ENCODE measurements at regions not wholly inside any gene's neighbourhood (a gene's known extent, or its start where the extent isn't known, plus 50 kb on each side); places are given as distances from the start of the nearest gene placed in this dataset.

DNA sequence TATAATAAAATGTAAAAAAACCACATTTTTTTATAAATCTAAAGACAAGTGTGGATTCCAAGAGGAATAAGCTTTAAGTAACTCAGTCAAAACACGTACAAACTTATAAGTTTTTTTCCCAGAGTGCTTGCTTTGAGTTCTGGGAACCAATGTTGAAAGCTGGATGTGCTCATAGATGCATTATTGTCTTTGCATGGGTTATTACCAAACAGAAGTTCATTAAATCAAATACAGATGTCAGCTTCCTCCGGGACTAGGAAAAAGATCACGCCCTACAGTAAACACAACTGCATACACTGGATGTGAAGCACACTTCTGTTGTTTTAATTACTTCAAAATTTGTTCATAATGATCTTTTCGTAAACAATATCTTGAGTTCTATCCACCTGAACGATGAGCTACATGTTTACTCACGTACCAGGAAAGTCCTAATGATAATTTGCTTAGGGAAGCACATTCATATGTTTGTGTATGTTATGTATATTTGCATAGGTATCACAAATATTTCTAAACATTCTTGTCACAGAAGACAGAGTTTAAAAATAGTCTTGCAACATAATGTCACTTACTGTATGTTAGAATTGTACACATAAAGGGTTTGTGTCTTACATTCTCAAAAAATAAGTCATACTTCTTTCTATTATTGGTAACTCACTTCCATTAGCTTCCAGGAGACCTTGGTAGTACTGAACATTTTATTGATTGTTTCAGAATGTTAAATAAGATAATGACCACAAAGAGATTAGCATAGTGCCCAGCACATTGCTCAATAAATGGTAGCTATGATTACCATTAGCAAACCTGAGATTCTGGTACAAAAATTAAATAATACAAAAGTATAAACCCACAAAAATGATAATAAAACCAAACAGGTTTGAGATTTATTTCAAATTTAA, 427.4 kb downstream of the CETN3 start:
- DNase-seq: no peak

DNA sequence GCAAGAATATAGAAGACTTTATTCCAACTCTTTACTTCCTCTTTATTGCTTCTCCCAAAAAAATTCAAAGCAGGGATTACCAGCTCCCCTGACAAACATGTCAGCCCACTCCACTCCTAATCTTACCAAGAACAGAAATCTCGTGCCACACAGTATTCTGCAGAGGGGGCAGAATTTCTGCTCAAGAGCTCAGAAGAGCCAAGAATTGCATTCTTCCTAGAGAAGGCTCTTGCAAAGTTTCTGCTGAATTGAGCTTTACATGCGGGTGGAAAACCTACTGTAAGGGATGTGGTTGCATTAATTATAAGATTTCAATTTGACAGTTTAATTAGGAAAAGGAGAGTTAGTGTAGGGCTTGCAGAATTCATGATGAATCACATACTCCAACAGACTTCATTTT, 428.5 kb downstream of the CETN3 start:
- DNase-seq: no peak

DNA sequence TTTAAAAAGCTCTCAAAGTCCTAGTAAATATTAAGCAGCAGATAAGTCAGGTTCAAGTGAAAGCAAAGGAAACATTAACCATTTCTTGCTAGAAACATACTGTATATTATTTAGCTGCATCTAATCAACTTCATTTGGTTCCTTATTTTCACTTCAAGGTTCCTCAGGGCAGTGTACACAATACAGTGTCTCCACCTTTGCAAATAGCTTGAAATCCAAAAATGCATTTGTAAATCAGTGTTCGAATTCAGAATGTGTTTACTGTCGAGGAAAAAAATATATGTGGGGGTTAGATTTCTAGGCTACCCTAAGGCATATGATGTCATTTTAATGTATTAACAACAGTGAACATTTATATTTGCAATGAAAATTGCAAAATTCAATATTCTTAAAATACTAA, 436.0 kb downstream of the CETN3 start:
- no peak for DNase-seq

DNA sequence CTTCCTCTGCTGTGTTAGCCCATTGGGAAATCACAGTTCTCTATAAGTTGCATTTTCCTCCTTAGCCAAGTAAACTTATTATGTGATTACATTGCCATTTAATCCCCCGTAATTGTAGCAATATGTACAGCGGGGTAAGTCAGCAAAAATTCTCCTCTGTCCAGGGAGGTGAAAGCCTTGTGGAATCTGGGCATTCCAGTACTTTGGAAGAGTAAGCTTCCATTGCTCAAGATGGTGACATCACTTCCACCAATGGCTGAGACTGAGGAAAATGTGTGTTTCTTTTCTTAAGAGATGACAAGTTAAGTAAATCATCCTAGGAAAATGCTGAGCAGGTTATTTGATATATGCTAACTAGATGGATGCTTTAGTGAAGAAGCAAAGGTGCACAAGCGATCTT, 436.7 kb downstream of the CETN3 start:
- DNase-seq: no peak

DNA sequence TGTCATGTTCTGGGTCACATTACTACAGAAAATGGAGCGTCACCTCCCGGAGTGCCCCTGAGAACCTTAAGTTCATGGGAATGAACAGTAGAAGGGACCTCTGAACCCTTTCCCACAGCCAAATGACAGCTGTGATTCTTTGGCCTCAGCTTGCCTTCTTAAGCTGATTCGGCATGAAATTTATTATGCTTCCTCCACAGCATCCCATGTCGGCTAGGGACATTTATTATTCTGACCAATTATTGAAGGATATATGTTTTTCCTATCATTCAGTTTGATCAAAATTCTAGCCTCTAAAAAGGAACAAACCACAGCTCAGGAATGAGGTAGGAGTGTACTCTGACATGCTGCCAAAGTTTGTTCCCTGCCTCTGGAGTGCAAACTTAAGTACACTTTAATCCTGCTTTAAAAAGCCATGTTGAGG, 440.6 kb downstream of the CETN3 start:
- DNase-seq: no peak

DNA sequence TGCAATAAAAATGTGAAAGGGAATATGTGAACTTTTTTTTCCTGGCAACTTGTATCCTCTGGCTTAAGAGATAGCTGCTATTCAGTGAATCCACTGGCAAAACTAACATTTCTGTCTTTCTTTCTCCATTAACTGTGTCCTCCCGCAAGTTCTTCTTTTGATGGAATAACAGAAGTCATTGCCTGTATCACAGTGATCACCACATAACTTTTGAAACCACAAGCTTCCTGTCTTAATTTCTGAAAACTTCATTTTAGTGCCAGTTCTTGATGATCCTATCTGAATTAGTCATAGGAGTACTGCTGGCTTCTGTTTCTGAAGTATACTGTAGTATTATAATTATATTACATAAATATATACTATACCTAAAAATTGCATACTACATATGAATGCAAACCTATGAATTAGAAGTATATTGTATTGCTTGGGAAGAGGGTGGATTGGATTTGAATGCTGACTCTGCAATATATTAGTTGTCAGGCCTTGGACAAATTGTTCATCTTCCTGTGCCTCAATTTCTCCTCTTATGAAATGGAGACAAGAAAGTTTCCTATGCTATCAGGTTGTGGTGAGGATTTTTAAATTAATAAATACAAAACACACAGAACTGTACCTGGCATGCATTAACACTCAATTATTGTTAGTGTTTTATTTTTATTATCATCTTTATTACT, 441.6 kb downstream of the CETN3 start:
- DNase-seq: no peak

DNA sequence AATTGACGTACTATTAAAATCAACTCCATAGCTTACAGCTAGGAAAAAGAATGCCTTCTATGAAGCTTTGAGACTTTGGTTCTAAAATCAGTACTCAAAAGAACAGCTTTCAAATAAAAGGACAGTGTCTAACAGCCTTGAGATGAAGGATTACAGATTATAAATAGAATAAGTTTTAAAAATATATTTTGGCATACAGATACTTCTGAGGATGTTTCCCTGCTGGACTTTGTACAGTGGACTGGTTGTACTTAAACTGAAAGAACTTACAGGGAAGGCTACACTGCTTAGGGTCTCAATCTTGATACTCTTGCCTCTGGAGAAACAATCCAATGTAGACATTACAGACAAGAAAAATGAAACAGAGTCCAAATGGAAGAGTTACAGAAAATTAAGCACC, 452.7 kb downstream of the CETN3 start:
- no peak for DNase-seq

DNA sequence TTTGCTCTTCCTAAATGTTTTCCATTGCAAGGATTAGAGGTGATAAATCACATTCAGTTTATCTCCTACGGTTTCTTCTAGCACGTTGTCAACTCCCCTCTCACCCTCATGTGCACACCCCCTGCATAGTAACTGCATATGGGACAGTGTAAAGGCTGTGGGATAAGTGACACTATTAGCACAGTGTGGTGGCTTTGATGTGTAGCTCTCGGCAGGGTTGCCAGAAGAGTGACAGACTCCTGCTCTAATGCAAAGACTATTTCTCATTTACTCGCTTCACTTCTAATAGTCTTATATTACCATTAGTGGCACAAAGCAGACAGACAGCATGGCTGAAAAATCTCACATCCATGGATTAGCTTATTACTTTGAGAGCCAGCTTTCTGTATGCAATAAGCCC, 454.6 kb downstream of the CETN3 start:
- no peak for DNase-seq

DNA sequence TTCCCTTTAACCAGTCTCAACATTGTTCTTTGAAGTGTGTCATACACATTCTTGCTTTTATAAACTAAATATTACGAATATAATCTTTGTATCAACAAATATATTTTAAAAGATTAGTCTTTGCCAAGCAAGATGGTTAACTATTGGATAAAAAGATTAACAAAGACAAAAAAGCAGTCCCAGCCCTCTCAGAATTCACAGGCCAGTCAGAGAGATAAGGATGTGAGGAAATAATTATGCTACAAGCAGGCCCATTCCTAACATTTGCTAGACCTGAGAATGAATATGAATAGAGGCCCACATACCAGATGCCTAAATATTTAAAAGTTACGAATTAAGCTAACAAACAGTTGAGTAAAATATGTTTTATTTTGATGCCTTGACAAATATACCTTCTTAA, 457.7 kb downstream of the CETN3 start:
- DNase-seq: no peak

DNA sequence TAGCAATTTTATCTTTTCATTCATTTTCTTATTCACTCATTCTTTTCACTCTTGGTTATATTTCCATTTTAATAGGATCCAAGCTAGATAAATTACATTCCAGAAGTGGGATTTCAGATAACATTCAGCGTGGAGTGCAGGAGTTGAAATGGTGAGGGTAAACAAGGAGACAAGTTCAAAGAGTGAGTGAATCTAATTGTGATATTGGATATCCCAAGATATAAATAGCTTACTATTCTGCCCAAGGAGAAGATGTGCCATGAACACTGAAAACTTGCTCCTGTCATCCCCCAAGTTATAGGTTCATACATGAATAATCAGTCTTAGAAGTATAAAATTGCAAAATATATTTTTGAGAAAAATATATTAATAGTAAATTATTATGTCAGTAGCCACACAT, 459.3 kb downstream of the CETN3 start:
- no peak for DNase-seq

DNA sequence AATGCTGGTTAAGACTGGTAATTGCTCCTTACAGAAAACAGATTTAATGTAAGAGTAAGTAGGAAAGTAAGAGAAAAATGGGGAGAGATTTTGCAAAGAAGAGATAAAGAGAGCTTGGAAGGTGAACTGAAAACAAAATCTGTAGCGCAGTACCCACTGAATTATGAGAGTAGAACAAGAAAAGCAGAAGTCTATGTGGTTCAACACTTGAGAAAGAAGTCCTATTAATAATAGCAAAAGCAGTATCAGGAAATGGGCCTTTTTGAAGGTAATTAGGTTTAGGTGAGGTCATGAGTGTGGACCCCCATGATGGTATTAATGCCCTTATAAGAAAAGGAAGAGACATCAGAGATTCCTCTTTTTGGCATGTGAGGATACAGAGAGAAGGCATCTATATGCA, 460.6 kb downstream of the CETN3 start:
- no peak for DNase-seq

DNA sequence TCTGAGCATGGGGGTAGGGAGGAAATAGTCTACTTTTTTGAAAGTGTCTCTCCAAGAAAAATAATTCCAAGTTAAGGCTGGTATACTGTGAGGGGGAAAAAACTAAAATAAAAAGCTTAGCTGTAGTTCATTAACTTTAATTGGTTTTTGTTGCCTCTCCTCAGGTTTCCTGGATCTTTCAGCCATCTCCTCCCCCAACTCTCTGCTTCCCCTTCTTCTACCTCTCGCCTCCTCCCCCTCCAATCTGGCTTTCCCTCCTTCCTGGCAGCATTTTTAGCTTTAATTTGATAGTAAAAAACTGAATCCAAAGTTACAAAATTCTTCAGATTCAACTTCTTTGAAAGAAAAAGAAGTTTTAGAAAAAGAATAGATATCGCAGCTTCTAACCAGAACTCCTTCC, 462.6 kb downstream of the CETN3 start:
- no peak for DNase-seq

DNA sequence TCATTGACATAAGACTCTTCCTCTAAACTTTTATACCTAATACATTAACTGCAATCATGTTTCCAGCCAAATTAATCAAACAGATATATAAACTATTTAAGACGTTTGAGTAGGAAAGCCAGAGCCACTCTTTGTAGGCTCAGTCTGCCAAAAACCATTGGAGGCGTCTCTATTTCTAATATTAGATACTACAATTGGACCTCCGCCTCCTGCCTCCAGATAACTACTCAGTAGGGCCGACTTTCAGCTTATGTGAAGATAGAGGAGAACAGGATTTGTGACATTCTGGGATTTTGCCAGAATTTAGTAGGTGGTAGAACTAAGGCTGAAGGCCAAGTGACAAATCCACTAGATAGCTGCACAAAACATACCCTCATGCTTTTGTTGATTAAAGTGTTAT, 463.0 kb downstream of the CETN3 start:
- DNase-seq: no peak

DNA sequence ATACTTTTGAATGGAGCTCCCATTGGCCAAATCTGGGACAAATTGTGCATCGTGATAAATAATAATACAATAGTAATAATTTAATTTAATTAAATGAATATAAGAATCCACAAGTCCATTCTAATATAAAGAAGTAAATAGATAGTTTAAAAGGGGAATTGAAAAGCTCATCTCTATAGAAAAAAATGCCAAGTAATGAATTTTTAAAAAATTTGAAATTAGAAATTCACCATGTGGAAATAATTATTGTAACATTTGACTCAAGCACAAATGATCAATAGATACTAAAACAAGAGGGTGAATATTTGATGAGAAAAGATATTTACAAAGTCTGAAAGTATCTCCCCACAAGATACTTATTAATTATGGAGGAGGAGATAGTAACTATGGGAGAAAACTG, 467.4 kb downstream of the CETN3 start:
- DNase-seq: no peak

DNA sequence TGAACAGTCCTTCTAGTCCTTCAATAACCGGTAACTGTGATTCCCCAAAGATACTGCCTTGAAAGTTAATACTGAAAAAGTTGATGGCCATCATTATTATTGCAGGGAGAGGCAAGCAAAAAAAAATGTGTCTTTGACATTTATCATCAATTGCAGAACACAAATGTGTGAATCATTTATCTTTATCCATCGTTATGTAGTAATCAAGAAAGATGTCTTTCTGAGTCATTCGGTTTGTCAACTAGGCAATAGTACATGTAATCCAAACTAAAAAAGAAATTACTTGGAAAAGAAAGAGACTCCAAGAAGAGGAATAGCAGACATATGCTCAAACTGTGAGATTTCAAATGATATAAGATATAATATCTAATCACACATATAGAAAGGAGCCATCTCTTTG, 473.0 kb downstream of the CETN3 start:
- DNase-seq: no peak

DNA sequence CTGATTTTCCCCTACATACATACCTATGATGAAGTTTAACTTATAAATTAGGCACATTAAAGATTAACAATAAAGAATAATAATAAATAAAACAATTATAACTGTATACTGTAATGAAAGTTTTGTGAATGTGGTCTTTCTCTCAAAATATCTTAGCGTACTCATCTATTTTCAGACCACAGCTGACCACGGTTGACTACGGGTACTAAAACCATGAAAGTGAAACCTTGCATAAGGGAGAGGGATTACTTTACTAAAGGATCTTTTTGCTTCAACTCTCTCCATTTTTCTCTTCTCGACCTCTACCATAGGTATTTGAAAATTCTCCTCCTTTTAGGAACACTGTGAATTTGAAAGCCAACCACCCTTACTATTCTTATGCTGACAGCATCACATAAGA, 475.5 kb downstream of the CETN3 start:
- DNase-seq: no peak

DNA sequence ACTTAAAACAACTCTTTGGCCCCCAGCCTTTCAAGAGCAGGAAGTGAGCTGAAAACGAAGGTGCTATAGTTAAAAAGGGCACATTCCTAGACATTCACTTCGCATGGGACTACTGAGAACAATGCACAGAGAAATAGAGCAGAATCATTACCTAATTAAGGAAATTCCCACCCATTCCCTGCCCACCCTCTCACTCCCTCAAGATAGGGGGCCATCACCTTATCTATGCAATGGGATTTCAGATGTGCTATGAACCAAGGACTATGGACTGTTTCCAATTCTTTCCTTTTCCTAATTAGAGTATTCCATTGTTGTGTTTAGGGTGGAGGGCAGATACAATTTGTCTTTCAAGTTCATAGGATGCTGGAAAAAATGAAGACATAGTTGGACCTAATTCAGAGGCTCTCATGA, 476.8 kb downstream of the CETN3 start:
- DNase-seq: no peak

DNA sequence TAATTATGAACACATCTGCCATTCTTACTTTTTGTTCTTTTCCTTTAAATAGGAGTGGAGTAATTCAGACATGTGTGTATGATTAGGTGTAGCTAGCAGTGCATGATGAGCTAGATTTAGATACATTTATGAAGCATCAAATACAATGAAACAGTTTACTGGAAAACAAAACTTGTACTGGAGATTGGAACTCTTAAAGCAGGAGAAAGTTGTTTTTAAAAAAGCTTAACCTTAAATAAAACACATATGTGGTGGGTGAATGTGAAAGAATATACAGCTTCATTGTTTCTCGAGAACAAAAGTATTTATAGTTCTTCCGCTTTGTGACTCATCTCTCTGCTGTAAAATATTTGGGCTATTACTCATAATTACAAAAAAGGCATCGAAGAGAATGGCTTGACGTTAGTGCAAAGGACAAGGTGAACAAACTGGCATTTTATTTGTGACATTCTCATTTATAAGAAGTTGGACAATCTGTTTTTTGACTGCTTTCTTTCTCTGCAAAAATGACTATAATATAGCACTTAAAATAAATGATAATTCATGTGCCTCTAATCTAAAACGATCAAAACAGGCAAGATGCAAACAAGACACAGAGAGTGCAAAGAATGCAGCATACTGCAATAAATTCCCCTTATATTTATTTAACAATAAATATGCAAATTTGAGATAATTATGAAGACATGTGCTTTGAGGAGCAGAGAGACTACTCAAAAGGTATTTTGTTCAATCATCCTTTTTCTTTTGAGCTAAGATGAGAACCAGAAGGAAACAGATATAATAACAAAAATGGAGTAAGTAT, 478.8 kb downstream of the CETN3 start:
- DNase-seq: no peak

DNA sequence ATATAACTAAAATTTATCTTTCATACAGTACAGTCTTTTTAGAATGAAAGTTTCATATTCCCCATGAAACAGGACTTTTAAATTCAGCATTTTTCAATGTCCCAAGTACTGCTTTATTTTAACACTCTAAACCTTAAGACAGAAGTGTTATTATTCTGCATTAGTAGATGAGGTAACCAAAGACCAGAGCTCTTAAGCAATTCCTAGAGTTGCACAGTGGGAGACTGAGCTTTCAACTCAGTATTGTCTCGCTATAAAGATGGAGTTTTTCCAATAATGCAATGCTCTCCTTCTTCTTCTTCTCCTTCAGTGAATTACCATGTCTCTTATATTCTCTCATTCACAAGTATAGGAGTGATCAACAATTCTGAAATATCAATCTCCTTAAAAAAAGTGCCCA, 479.7 kb downstream of the CETN3 start:
- DNase-seq: no peak

DNA sequence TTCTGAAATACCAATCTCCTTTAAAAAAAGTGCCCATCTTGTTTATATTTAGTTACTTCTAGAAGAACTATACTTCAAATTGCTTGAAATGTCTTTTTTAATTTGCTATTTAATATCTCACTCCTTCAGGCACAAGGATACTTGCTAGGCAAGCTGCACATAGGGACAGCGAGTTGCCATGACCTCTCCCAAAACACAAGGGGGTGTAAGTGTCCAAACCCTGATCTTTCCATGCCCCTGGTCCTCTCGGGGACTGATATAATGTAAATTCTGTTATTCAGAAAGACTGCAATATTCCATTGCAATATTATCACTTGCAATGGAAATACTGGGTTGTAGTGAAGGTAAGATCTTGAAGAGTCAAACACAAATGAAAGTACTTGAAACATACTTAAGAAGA, 480.4 kb downstream of the CETN3 start:
- no peak for DNase-seq

DNA sequence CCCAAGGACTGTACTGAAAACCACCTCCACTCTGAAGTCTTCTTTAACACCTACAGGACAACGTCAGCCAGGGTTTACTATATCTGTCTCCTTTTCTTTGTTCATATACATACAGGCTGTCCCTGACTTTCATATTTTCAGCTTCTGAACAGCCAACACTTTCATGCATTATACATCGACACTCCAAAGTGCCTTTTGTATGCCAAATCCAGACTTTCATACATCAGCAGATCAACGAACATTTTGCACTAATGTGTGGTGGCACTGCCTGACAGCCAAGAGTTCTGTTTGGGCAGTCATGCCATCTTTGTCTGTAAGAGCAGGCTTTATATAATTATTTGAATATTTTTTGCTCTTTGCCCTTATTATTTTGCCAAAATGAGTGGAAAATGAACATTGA, 487.4 kb downstream of the CETN3 start:
- DNase-seq: no peak

DNA sequence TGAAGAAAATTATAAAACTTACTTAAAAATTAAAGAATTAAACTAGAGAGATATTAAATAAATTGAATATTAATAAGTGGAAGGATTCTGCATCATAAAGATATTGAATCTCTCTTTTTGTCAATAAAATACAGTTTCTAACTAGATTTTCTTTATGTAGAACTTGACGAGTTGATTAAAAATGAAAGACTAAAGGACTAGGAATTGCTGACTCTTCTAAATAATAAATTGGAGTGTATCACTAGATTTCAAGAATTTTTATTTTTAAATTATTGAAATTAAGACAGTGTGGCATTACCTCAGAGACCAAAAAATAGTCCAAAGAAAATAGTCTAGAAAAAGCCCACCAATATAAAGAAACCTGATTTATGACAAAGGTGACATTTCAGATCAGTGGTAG, 492.4 kb downstream of the CETN3 start:
- no peak for DNase-seq

DNA sequence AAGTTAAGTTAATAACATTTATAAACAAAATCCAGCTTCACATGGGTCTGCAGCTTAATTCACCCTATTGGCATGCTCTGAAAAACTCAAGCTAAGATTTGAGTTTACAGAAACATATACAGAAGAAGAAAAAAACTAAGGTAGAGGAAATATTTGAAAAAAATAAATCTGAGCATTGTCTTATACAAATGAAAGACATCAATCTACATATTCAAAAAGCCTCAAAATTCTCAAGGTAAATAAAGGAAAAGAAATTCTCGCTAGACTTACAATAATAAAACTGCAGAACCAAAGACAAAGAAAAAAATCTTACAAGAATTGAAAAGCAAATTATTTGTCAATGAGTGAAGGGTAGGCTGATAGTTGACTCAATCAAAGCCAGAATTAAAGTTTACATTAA, 493.4 kb downstream of the CETN3 start:
- DNase-seq: no peak

DNA sequence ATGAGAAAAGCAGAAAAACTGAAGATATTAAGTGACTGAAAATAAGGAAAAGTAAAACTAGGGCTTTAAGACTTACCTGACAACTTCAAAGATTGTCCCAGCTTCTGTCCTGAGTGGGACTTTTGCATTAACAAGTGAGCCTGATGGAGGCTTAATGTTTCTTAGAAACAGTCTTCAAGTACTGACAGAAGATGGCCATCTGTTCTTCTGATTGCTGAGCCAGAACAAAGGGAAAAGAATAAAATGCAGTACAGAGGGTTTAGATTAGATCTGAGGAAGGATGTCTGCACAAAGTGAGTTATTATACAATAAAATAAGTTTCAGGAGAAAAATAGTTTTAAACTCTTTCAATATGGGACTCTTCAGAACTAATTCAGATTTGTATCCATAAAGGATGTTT, 500.7 kb downstream of the CETN3 start:
- DNase-seq: no peak

All from NCI-H526 treated with DMSO at 0.1 percent for 48 hours (cell line).